Mucosa of descending colon (tissue), 3 donors: ENCODE measurements at regions not wholly inside any gene's neighbourhood (a gene's known extent, or its start where the extent isn't known, plus 50 kb on each side); places are given as distances from the start of the nearest gene placed in this dataset.

Experiments
- ATAC-seq: fragments of 200-7000 bp; cut with Tn5 transposase; one replicate; pipeline ENCODE4 v1.9.1; 2020; ENCODE audit warnings: mild to moderate bottlenecking, moderate library complexity
- DNase-seq, 3 donors: peaks; one replicate each; pipeline ENCODE4 v3.0.0-alpha.2; 2020
- H3K36me3 ChIP-seq: fragments of 200-600 bp; one replicate; pipeline ENCODE4 v1.8.0; 2021; ENCODE audit warnings: low read depth, mild to moderate bottlenecking
- H3K4me1 ChIP-seq: fragments of 200-600 bp; one replicate; pipeline ENCODE4 v1.8.0; 2021; ENCODE audit warnings: low read depth, mild to moderate bottlenecking
- H3K4me3 ChIP-seq: fragments of 200-600 bp; one replicate; pipeline ENCODE4 v1.8.0; 2021; ENCODE audit warnings: mild to moderate bottlenecking
- H3K9me3 ChIP-seq: fragments of 200-600 bp; one replicate; pipeline ENCODE4 v1.8.0; 2021; ENCODE audit warnings: mild to moderate bottlenecking
- CTCF ChIP-seq: fragments of 200-600 bp; IDR thresholded peaks from one replicate; pipeline ENCODE4 v1.8.0; 2022; ENCODE audit warnings: antibody characterized with exemption, mild to moderate bottlenecking
- intact Hi-C, 2 donors: fragments of 100-400 bp; cut with DNase I in 1 of 2; cut with micrococcal nuclease in 1 of 2; formaldehyde crosslinking; loops; one replicate each; pipeline versions ENCODE4 v1.11.0 to v1.11.1; 2022; cut with DNase I, micrococcal nuclease
- donor health status: DM: no; HTN: no; CAD: no; lungs with moderate emphysema.
- donor health status: DM: no; HTN: no; CAD: no.
- donor health status: DM: no; HTN: yes; CAD: no.

GRCh38 chr20:53736757-53737395 lies 143.2 kb upstream of the ZNF217 start:
- DNase-seq (peak in 1 of 3 donors; percentile 24), ATAC-seq (peak; percentile 24)
- no peaks in the 10 kb centered on the region for H3K36me3 ChIP-seq
- peaks cover 15% of the 10 kb centered on the region for H3K4me1 ChIP-seq
- TF ChIP-seq CTCF = no peak
- H3K9me3 ChIP-seq = no peaks in the 10 kb centered on the region
- H3K4me3 ChIP-seq = no peak overlapping the region
- intact Hi-C loops = no loop called here

GRCh38 chr20:53736122-53736756 lies 142.6 kb upstream of the ZNF217 start:
- ATAC-seq = no peak
- no peak for TF ChIP-seq CTCF
- no peak overlapping the region for H3K4me3 ChIP-seq
- intact Hi-C loops = no loop called here
- H3K4me1 ChIP-seq = peaks cover 15% of the 10 kb centered on the region
- no peaks in the 10 kb centered on the region for H3K36me3 ChIP-seq
- no peaks in the 10 kb centered on the region for H3K9me3 ChIP-seq
- DNase-seq = no peak

GRCh38 chr20:53735536-53736050 lies 142.0 kb upstream of the ZNF217 start:
- H3K36me3 ChIP-seq = no peaks in the 10 kb centered on the region
- ATAC-seq (no peak), DNase-seq (no peak)
- H3K4me3 ChIP-seq = no peak overlapping the region
- intact Hi-C loops = no loop called here
- H3K9me3 ChIP-seq = no peaks in the 10 kb centered on the region
- TF ChIP-seq CTCF = no peak
- H3K4me1 ChIP-seq = peaks cover 15% of the 10 kb centered on the region

GRCh38 chr20:53734006-53734688 lies 140.5 kb upstream of the ZNF217 start:
- no peak for ATAC-seq
- no peak for TF ChIP-seq CTCF
- Histone ChIP-seq H3K4me1 (peaks cover 12% of the 10 kb centered on the region), H3K4me3 (no peak overlapping the region), H3K9me3 (no peaks in the 10 kb centered on the region), H3K36me3 (no peaks in the 10 kb centered on the region)
- no peak for DNase-seq
- intact Hi-C loops = no loop called here

- intact Hi-C loops = no loop called here
- ATAC-seq = no peak
- TF ChIP-seq CTCF = no peak
These were observed 138.0 kb upstream of the ZNF217 start for GRCh38 chr20:53731595-53731994.

More at GRCh38 chr20:53731595-53731994, 138.0 kb upstream of the ZNF217 start:
- H3K4me3 ChIP-seq = no peak overlapping the region
- DNase-seq = no peak
- H3K9me3 ChIP-seq = no peaks in the 10 kb centered on the region
- H3K4me1 ChIP-seq = no peaks in the 10 kb centered on the region
- no peaks in the 10 kb centered on the region for H3K36me3 ChIP-seq
